ENCODE measurements at regions not wholly inside any gene's neighbourhood (a gene's known extent, or its start where the extent isn't known, plus 50 kb on each side); places are given as distances from the start of the nearest gene placed in this dataset.

DNA sequence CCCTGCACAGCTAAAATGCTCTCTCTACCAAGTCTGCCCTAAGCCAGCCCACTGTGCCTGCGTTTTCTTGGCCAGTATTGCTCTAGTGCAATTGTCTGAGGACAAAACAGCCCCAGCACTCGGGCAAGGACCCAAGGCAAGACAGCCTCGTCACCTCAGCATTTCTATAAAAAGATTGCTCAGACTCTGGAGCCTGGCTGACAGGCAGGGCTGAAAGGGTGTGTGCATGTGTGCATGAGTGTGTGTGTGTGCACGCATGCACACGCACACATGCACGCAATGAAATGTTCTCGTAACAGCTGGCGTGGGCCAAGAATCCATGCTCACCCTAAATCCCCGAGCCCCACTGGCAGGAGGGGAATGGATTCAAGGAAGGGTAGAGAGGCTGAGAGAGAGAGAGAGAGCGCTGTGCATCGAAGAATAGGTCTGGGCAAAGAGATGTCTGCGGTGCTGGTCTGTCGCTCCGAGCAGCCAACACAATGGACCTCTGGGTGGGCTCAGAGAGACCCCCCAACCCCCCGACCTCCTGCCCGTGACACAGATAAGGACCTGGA lies 579.2 kb downstream of the BCOR start:
- no peak for DNase-seq (ENCODE audit: low read depth)
- no peak for TF ChIP-seq CTCF (conservative IDR thresholded peaks at IDR 0.05; ENCODE audit: low read depth, low read length)
- H3K4me3 ChIP-seq (ENCODE audit: low read depth, low read length): no peak overlapping the region

DNA sequence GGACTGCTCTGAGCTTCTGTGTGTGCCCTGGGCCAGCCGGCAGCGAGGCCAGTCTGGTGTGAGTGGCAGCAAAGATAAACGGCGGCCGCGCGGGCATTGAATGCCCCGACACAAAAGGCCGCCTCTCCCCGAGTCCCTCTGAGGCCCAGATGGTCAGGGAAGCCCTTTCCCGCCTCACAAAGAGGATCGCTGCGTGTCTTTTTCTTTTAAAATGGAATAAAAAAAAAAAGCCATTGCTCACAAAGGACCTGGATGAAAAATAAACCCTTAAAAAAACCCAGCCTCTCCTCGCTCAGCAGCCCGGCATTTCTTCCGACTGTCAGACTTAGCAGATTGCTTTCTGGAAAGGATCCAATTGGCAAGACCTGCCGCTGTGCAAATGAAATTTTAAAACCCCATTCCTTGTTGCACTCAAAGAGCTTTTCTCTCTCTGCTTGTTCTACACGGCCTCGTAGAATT lies 578.7 kb downstream of the BCOR start:
- H3K4me3 ChIP-seq (ENCODE audit: low read depth, low read length): no peak overlapping the region
- DNase-seq (ENCODE audit: low read depth): no peak
- no peak for TF ChIP-seq CTCF (conservative IDR thresholded peaks at IDR 0.05; ENCODE audit: low read depth, low read length)

- no peak for DNase-seq (ENCODE audit: low read depth)
- TF ChIP-seq CTCF (conservative IDR thresholded peaks at IDR 0.05; ENCODE audit: low read depth, low read length): no peak
- no peak overlapping the region for H3K4me3 ChIP-seq (ENCODE audit: low read depth, low read length)
These were observed 578.0 kb downstream of the BCOR start for GRCh38 chrX:39519566-39520301.

GRCh38 chrX:39525758-39526157 lies 572.0 kb downstream of the BCOR start:
- TF ChIP-seq CTCF (conservative IDR thresholded peaks at IDR 0.05; ENCODE audit: low read depth, low read length): no peak
- no peak overlapping the region for H3K4me3 ChIP-seq (ENCODE audit: low read depth, low read length)
- DNase-seq (ENCODE audit: low read depth): no peak

GRCh38 chrX:39527025-39527424 lies 570.7 kb downstream of the BCOR start:
- no peak for DNase-seq (ENCODE audit: low read depth)
- no peak for TF ChIP-seq CTCF (conservative IDR thresholded peaks at IDR 0.05; ENCODE audit: low read depth, low read length)

GRCh38 chrX:39528161-39528916 lies 569.4 kb downstream of the BCOR start:
- no peak for TF ChIP-seq CTCF (conservative IDR thresholded peaks at IDR 0.05; ENCODE audit: low read depth, low read length)
- H3K4me3 ChIP-seq (ENCODE audit: low read depth, low read length): no peak overlapping the region
- DNase-seq (ENCODE audit: low read depth): no peak

More at GRCh38 chrX:39527025-39527424, 570.7 kb downstream of the BCOR start:
- no peak overlapping the region for H3K4me3 ChIP-seq (ENCODE audit: low read depth, low read length)
